Dermis blood vessel endothelial cell (primary cell): ENCODE measurements at regions not wholly inside any gene's neighbourhood (a gene's known extent, or its start where the extent isn't known, plus 50 kb on each side); places are given as distances from the start of the nearest gene placed in this dataset.
A peak's percentile ranks its signal among the peaks of the same experiment; 100 is the strongest.

Experiments
- DNase-seq: peaks from one replicate; pipeline ENCODE4 v3.0.0; 2010

DNA sequence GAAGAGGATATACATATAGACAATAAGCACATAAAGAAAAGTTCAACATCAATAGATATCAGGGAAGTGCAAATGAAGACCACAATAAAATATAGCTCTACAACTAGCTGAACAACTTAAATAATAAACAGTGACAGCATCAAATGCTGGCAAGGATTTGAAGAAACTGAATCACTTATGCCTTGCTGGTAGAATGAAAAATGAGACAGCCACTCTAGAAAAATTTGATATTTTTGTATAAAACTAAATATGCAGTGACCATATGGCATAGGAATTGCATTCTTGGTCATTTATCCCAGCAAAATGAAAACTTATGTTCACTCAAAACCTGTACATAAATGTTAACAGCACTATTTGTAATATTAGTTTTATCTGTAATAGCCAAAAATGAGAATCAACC lies 1102.0 kb downstream of the C4orf33 start:
- no peak for DNase-seq

DNA sequence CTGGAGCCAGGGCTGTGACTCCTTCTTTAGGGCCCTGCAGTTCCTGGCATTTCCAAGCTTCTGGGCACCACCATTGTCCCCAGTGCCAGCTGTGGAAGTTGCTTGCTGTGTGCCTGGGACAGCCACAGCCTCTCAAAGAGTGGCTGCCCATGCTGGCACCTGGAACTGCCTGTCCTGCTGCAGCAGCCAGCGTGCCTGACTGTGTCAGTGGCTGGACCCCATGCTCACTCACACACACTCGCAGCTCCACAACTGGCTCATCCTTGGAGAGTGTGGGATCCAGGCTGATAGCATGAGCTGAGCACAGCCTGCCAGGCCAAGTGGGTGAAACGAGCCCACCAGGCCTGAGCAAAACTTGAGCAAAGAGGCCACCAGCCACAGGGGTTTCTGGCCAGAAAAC lies 1107.6 kb downstream of the C4orf33 start:
- DNase-seq, result no peak

DNA sequence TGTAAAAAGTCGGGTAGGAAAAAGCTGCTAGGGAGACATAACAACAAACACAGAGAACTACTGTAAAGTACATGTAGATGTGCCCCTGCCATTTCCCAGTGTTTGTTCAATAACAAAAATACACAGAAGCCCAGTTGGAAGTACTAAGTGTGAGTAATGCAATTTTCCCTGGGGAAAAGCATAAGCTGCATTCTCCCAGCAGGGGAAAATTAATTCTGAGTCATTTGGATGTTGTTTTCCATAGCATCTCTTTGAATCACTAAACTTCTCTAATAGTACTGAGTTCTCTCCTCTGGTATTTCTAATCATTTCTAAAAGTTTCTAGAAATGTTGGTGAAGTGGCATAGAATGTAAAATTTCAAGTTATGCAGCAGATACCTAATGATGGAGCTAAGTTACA lies 1114.9 kb downstream of the C4orf33 start:
- DNase-seq, result no peak

DNA sequence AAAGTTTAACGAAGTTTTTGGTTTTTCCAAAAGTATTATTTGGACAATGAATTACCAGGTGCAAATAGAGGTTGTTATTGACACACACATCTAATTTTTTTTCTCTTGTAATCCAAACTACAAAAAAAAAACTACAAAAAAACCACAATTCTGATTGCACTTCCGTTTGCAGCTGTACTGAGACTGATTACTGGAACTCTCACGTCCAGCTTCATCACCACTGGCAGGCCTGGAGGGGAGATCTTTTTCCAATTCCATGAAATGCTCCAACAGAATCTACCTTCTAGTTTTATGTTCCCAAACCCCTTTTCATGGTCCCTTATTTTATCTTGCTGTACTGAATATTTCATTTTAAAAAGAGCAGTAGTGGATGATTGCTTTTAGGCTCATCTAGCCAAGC lies 1118.3 kb downstream of the C4orf33 start:
- DNase-seq, result no peak

DNA sequence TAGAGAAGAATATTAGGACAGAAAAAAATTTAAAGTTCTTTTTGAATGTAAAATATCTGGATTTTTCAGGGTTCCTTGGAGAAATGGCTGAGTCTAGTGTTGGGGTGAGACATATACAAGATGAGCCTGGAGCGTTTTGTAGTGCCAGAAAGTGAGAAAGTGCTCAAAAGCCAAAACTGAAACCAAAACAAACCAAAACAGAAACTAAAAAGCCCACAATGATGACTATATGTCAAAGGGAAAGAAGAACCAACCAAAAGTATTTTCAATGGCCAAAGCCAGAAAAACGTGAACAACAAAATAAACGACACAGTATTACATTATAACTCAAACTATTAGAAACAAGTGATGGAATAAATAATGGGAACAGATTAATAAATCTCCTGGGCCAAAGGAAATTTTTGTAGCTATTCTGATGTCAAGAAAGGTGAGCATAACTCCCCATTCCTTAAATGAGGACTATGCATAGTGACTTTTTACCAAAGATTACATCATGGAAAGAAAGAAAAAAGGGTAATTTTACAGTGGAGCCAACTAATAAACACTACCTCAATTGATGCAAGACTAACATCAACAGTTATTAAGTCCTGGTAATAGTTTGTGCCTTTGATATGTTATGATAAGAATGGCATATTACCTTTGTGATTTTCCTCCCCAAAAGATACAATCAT lies 1137.6 kb downstream of the C4orf33 start:
- DNase-seq, result no peak

DNA sequence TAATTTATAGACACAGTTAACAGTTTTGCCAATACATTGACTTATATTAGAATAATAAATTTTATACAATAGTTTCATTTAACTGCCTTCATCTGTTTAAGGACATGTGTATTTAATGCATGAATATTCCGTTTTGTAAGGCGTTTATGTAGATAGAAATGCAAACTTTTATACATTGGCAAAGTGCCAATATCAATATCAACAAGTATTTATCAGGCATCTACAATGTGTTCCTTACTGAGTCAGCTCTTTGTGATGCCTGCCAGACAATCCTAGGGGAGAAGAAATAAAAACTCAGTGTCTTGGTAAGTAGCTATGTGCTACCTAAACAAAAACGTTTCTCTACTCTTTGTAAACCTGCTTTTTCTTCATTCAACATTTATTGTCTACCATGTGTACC lies 1142.2 kb downstream of the C4orf33 start:
- no peak for DNase-seq

DNA sequence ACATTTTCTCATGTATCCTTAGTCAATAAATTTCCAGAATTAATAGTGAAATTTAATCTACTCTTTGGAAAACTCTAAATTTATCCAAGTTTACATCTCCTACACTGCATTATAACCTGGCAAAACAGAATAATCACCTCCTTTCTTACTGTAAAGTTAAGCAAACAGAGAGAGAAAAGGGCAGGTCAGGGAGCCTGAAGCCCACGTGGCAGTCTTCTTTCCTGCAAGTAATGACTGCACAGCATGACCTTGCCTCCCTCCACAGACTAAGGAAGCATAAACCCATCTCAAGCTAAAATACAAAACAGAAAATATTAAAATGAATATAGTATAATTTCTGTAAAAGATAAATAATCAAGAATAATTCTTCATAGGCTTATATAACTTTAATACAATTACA lies 1153.0 kb downstream of the C4orf33 start:
- DNase-seq, result no peak

DNA sequence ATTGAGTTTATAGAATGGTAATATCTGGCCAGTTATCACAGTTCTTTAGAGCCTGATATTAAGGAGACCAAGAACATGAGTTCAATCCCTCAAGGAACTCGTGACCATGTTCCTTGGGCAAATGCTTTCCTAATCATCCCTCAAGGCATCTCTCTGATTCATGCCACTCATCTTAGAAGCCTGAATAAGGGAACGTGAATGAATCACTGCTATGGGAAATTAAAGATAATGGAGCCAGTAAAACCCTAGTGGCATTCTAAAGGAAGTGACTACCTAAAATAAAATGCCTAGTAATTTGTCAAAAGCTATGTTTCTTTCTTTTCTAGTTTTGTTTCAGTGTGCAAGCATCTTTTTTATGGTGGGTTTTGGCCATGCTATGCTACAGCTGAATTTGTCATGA lies 1161.3 kb downstream of the C4orf33 start:
- no peak for DNase-seq

DNA sequence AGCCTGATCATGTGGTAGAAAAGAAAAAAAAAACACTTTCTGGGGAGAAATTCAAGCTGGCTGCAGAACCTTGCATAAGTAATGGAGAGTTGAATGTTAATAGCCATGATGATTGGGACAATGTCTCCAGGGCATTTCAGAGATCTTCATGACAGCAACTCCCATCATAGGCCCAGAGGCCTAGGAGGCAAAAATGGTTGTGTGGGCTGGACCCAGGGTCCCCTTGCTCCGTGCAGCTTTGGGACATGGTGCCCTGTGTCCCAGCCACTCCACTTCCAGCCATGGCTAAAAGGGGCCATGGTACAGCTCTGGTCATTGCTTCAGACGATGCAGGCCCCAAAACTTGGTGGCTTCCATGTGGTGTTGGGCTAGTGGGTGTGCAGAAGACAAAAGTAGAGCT lies 1170.9 kb downstream of the C4orf33 start:
- DNase-seq, result no peak

DNA sequence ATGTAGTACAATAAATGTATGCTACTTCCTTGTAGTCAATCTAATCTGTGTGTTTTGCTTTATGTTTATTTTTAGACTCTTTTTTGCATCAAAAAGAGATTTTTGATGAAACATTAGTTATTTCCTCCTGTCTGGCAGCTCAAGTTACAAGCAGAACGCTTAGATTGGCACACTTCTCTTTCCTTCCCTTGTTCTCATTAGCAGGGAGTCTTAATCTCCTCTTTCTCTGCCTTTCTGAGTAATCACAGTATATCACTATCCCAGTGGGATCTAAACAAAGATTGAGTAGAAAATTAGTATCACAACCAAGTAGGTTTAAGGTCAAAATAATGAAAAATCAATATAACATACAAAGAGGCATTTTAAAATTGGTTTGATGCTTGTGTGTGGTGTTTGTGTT lies 1192.6 kb downstream of the C4orf33 start:
- no peak for DNase-seq

DNA sequence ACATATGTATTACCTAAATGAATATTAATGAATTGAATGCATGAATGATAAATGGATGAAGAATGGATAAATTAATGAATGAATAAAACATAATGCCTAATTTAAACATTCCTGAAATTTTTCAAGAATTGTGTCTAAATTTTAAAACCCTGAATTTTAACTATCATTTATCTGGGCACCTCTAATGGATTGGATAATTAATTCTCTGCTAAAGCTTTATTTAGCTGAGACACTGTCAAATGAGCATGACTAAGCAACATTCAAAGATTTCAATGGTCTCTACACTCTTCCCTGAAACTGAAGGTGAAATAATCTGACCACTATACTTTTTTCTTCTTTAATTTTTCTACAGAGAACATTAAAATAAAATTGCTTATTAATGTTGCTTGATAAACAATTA lies 1197.7 kb downstream of the C4orf33 start:
- no peak for DNase-seq

DNA sequence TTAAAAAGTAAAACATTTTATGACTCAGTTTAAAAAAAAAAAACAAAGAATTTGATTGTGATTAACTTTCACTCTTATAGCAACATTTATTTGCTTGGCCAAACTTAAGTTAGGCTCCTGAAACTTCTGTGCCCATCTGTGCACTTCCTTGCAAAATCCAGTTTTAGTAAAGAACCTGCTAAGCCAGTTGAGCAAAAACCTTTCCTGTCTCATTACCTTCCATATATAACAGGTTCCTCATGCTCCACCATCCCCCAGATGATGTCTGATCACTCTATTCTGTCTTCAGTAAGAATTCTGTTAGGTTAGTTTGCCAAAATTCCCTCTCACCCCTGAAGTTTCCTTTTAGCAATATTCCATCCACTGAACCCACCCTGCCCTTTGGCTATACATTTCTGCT lies 1200.5 kb downstream of the C4orf33 start:
- DNase-seq, result no peak

DNA sequence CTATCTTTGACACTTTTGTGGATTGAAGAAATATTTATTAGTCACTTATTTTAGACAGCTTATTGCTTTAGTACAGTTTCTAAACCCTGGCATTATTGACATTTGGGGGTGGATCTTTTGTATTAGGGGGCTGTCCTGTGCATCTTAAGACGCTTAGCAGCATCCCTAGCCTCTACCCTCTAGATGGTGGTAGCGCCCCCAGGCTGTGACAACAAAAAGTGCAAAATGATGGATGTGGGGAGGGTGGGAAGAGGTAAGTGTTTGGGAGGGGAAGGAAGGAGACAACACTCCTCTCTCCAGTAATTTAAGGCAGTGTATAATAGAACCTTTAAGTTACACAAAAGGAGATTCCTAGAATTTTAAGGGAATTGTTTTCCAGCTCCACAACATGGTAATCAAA lies 1210.6 kb downstream of the C4orf33 start:
- no peak for DNase-seq

DNA sequence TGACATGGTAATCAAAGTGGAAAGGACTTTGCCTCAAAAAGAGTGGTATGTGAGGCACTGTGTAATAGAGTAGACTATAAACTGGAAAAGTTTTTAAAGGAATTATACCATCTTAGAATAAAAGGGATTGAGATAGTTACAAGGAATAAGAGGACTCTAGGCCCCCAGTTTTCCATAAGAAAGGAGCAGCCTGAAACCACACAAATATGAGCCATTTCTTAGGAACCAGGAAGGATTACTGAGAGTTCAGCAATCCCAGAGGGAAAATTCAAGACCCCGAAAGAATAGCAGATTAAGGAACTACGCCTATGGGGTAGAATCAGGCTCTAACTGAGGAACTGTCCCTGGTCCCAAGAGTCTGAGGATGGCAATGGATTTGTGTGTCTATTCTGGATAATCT lies 1213.3 kb downstream of the C4orf33 start:
- no peak for DNase-seq

DNA sequence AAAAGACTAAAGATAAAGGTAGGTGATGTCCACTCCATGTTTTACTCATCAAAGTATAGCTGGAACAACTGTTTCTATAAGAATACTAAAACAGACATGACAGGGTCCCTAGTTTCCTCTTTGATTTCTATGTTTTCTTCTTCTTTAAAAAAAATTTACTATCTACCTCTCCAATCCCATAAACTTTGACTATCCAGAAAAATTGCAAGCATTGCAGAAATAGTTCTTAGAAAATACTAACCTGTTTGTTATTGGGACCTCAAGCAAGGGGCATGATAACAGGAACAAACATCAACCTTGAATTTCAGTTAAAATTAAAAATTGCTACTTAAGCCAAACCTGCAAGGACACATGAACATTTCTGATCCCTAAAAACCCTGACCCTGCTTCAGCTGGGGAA lies 1226.5 kb downstream of the C4orf33 start:
- no peak for DNase-seq

DNA sequence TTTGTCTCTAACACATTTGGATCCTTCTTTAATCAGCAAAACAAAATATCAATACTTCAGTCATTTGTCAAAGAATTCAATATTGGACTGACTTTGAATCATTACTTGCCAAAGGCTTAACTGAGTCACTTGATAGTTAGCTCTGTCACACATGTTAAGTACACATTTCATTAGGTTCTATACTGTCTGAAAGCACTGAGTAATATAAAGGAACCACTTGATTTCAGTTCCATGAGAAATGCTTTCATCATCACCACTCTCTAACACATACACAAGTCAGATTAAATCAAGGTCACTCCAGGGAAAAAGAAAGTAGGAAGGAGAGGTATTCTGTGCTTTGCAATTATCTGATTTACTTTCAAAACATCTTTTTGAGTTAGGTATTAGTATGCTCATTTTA lies 1233.1 kb downstream of the C4orf33 start:
- DNase-seq, result no peak

DNA sequence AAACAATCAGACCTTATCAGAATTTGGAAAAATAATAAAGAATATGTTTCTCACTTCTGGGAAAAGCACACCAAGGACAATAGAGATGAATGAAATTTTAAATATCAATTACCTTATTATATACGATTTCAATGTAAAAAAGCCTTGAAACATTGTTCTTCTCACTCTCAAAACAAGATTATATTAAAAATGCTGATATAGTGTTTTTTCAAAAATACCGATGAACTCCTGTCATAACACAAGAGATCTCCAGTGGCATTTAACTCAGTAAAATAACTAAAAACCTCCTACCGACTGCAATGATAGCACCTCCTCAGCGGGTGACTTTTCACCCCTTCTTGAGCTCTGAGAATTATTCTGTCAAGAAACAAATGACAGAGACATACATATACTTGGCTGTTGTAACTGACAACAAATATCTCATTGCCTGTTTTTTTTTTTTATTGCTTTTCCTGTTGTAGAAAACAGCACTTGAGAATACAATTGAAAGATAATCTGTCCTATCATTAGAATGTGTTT lies 1237.3 kb downstream of the C4orf33 start:
- no peak for DNase-seq

DNA sequence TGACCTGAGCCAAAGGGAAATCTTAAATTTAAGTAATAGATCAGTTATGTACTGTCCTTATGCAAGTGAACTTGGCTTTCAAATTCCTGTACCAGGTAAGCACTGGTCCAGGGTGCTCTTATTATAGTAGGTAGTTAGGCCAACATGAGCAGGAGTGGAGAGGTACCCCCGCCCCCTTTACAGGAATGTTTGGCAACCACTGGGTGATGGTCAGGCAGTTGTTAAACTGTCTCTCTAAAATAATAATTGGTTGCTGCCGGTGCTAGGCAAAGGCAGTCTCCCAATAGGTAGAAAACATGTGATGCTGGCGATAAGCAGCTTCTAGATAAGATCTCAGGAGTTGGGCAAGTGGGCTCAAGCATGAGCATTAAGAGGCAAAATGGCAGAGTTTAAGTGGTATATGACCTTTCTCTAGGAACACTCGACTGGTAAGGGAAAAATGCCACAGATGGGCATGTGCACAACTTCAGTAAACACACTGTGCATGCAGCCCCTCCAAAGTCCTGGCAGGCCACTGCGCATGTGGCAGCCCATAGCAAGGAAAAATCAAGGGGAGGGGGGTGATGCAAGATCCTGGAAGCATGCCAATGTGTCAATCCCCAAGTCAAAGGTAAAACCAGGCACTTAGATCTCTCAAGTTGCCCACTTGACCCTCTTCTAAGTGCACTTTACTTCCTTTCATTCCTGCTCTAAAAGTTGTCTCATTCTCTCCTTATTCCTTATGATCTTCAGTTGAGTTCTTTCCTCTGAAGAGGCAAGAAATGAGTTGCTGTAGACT lies 1239.7 kb downstream of the C4orf33 start:
- DNase-seq, result no peak

DNA sequence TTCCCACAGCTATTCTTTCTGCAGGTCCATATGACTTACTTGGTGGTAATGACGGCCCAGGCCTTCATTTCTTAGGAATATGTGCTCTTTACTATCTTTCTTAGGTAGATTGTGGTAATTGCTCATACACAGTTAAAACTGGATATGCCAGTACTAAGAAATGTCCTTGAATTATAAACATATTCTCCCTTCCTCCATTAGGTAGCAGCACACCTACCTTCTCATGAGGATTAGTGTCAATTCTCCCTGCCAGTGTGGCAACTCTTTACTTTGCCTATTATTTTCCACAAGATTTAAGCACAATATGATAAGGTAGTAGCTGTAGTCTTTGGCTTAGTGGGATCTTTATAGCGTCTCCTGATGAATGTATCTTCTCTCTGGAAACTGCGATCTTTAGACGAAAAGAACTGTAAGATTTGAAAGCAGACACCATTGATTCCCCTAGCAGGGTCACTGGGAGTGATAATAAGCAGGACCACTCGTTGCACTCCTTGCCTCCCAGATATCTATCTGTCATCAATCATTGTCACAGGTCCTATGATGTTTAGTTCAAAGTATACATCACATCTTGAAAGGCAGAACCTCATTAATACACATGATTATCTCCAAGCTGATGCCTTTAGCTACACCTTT lies 1240.7 kb downstream of the C4orf33 start:
- DNase-seq, result no peak

DNA sequence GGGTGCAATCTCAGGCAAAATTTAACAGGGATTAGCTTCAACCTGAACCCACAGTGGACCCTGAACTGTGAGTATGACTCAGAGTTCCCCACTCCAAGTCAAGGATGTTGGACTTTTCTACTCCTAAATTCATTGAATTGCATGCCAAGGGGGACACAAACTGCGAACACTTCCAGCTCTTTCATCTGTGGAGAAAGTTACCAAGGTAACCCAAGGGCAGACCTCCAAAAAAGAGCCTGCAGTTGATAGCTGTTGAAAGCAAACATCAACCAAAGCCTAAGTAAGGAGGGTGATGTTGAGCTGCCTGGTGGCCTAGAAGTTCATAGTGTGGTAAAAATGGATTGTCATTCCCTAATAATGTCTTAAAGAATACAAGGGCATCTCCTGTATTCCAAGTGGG lies 1242.9 kb downstream of the C4orf33 start:
- no peak for DNase-seq

DNA sequence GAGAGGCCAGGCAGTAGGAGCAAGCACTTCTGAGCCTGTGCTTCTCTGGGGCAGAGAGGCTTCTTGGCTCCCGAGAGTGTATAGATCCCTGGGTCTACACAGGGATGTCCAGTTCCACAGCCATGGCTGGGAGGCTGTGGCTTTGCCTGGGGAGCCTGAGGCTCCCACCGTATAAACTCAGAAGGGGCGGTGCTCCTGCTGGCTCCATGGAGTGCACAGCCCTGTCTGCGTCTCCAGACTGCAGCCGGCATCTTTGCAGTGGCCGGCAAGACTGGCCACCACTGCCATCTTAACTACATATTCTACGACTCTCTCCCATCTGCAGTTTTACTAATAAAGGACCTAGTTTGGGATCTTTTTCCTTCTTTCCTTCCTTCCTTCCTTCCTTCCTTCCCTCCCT lies 1253.8 kb downstream of the C4orf33 start:
- DNase-seq, result no peak

DNA sequence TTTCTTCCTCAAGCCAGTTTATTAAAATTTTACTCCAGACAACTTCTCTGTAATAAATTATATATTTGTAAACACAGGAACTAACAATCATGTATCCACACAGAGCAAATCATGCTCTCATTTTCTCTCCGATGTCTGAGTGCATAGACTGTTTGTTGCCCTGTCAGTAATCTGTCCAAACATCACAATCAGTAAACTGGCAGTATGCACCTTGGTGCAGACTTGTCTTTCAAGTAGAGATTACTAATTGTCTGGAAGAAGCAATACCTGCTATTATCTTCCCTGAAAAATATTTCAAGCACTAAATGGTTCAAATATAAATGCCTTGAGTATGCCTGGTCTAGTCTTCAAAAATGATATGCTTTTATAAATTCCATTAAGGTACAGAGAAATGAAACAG lies 1260.9 kb downstream of the C4orf33 start:
- no peak for DNase-seq

DNA sequence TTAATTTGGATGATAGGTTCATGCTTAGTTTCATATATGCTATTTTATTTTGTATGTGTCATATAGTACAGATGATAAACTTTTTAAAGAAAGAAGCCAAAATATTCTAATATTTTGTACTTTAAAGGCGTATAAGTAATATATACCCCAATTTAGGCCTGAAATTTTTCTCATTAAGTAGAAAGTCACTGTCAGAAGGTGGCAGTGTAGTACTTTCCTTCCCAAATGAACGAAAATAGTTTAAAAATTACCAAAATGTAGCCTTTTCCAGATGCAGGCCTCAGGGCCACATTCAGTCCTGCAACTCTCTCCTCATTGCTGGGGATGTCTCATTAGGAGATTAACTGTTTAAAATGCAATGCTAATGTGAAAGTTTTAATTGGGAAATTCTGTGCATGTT lies 1263.6 kb downstream of the C4orf33 start:
- peak; percentile 39 for DNase-seq

DNA sequence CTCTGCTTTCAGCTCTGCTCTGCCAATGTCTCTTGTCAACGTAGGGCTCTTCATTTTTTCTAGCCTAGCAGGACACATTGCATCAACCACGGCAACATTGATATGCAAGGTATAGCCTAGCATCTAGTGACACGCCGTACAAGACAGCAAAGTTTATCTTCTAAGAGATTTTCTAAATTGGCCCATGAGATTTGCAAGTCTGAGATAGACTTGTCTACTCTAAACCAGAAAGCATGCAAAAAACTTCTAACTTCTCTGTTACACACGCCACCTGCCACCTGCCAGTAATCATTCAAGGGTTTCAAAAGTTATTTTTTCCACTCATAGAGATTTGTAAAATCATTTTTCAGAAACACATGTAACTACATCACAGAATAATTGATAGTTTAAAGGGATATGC lies 1265.7 kb downstream of the C4orf33 start:
- no peak for DNase-seq
